Endometrium (tissue), 2 donors: ENCODE measurements at regions not wholly inside any gene's neighbourhood (a gene's known extent, or its start where the extent isn't known, plus 50 kb on each side); places are given as distances from the start of the nearest gene placed in this dataset.

ENCODE experiments used
- FAIRE-seq: peaks from 2 replicates; lab custom pipeline; 2012; peaks lifted over from hg19 to GRCh38; lab: Jason Lieb, UNC
- donor health status: control.
- donor health status: control.

DNA sequence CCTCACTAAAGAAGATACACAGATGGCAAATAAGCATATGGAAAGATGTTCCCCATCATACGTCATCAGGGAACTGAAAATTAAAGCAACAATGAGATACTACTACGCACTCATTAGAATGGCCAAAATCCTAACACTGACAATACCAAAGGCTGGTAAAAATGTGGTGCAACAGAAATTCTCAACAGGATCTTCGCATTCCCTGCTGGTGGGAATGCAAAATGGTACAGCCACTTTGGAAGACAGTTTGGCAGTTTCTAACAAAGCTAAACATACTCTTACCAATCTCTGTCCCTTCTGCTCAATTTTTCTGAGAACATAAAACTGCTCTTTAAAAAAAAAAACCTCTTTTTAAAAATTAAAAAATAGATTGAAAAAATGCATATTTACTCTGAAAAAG, 300.2 kb downstream of the FBXW7 start:
- no peak for FAIRE-seq

DNA sequence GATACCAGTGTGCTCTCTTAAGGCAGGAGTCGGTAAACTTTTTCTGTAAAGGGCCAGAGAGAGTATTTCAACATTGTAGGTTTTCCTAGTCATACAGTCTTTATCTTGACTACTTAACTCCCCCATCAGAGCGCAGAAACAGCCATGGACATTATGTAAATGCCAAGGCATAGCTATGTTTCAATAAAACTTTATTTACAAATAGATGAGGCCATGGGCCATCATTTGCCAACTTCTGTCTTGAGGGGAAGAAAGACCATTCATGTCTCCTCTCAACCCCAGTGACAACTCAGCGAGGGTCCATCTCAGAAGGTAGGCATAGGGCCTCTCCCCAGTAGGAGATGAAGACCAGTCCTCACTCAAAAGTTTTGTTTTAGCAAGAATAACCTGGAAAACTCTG, 301.3 kb downstream of the FBXW7 start:
- FAIRE-seq, result no peak

DNA sequence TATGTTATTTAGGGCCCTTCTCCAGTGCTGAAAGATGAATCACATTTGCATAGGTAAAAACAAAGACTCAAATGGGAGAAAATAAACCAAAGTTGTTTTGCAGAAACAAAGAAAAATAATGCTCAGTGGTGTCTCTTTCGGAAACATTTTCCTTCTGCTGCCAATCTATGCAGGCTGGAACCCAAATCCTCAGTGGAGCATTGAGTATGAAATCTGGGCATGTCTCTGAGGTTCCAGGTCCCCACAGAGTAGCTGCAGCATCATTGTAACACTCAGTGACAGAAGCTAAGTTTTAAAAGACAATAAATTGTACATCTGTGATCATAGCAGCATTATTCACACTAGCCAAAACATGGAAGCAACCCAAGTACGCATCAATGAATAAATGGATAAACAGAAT, 303.6 kb downstream of the FBXW7 start:
- no peak for FAIRE-seq

DNA sequence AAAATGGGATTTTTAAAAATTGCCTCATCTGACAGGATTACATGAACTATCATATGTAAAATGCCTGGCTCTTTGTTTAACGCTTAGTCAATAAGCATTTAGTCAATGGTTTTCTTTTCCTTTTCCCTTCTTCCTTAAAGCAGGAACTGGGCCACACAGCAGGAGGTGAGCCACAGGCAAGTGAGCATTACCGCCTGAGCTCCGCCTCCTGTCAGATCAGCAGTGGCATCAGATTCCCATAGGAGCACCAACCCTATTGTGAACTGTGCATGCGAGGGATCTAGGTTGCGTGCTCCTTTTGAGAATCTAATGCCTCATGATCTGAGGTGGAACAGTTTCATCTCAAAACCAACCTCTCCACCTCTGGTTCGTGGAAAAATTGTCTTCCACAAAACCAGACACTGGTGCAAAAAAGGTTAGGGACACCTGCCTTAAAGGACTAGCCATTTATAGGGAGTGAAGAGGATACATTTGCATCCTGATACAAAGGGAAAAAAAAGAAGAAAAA, 306.1 kb downstream of the FBXW7 start:
- FAIRE-seq, result no peak

DNA sequence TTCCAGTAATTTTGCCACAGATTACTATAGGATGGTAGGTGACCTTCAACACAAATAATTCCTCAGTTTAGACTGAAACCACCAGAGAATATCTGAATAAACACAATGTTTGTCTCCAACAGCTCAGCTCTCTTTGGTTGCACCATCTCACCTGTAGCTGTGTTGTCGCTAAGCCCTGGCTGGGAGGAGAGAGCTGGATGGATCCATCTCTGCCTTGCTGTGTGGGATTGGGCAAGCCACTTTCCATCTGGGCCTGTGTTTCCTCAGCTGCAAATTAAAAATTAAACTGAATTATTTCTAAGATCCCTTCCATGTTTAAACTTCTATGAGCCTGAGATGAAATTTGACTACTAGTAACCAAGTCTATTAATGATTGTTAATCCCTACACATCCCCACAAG, 310.2 kb downstream of the FBXW7 start:
- FAIRE-seq, result no peak

DNA sequence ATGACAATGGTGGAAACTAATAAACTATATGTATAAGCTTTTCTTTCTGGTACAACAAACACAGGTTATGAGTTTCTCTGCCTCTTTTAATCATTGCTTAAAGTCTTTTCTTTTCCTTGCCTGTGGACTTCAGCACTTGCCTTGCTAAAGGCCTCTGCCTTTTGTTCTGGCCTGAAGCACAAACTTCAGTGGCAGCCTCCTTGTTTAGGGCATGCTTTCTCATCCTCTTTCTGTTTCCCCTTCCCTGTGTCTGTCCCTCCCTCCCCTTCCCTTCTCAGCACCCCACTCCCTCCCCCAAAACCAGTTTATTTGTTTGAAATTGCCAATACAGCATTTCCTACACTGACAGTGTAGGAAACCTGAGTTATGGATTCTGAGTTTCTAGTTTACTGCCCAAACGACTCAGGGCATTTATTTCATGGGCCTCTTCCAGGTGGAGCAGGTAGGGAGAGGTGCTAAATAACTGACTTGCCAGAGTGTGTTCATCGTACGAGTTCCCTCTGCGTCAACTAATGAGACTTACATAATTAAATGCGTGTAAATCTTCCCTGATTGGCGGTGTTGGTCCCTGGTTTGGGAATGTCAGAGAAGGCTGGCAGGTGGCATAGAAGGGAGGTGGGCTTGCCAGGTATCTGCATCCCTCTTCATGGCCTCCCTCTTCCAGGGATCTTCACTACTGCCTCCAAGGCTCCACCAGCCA, 311.0 kb downstream of the FBXW7 start:
- FAIRE-seq, result no peak

DNA sequence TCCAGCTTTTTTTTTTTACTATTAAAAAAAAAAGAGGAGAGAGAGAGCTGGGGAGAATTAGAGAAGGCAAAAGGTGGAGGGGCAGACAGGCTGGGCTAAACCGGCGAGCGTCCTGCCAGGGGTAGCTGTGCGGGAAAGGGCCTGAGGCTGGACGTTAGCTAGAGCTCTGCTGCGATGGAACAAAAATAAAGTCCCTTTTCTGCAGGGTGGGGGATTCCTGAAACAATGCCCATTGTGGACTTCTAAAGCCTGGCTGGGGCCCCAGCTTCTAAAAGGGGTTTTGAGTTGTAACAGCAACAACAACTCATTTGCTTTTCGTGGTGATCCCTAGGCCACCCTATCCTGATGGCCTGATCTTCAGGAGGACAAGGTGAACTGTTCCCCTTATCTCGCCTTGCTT, 311.7 kb downstream of the FBXW7 start:
- no peak for FAIRE-seq

DNA sequence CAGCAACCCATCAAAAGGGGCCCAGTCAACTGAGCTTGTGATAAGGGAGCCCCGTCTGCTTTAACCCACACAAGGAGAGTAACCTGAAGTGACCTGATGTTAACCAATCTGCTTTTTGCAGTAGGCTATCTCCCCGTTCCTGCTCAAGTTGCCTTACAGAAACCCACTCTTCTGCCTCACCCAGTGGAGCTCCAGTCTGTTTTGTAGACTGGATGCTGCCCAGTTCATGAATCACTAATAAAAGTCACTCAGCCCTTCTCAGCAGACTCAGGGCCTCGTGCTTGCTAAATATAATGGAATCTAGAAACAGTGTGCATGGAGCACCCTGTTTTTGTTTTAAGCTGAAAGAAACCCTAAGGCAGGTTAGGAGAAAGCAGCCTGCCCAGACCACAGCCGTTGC, 312.3 kb downstream of the FBXW7 start:
- FAIRE-seq, result no peak

DNA sequence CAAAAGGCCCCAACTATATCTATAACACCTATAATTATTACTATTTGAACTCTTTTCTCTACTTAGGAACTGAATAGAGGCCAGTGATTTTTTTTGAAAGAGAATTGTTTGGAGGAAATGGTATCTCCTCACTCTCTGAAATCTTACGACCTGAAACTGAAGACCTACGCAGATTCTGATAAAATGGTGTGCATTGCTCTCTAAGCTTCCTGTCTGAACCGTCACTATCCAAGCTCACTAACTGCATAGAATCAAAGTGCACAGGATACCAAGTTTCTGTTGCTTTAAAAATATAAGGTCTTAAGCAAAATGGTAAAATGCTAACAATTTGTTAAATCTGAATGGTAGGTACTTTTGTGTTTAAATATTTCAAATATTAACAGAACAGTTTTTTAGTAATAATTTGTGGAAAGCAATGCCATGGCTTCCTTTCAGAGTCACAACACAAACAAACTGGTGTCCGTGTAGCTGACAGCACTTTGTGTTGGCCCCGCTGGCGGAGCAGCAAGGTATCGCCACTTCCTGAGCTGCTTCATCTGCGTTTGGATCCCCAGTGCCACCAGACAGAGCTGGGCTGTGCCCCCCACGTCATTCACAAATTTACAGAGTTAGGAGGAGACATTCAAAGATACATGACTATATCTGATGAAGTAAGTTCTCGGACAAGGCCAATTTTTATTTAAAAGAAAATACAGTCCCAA, 313.9 kb downstream of the FBXW7 start:
- FAIRE-seq, result no peak

DNA sequence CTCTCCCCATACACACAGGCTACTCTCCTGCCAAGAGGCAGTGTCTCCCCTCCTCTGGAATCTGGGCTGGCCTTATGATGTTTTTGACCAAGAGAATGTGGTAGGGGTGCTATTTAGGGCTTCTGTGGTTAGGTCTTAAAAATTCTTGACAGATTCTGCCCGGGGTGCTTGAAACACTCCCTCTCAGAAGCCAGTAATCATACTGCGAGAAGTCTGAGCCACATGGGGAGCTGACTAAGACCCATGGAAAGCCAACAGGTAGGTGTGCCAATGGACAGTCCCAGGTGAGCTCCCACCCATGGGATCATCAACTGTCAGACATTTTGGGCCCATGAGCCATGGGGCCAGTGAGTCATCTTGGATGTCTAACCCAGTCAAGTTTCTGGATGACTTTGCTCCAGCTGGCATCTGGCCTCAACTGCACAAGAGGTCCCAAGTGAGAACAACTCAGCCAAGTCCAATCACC, 315.7 kb downstream of the FBXW7 start:
- no peak for FAIRE-seq

DNA sequence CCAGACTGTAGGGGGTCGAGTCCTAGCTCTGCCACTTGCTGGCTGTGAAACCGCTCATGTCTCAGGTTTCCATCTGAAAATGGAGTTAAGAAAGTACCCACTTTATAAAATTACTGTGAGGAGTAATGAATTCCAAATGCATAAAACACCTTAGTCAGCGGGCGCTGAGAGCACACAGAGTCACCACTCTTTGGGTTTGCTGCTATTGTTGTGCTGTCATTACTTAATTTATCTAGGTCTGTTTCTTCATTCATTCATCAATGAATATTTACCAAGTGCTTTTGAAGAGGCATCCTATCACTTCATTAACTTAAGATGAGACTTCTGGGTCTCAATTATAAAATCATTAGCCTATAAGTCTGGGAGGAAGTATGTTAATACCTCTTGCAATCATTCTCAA, 317.3 kb downstream of the FBXW7 start:
- FAIRE-seq, result no peak

DNA sequence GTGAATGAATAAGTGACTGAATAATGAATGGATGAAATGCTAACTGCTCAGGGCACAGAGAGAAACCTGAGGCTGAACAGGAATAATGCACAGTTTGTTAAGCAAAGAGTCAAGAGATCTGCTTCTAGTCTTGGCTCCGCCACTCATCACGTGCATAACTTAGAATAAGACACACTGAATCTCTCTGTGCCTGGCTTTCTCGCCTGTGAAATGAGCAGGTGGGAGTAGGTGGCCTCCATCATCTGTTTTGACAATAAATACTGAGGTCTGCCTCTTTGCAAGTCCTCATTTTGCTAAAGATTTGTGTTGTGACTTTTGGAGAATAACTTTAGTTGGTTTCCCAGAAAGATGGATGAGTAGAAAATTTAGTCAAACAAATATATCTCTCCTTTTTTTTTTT, 318.0 kb downstream of the FBXW7 start:
- no peak for FAIRE-seq

DNA sequence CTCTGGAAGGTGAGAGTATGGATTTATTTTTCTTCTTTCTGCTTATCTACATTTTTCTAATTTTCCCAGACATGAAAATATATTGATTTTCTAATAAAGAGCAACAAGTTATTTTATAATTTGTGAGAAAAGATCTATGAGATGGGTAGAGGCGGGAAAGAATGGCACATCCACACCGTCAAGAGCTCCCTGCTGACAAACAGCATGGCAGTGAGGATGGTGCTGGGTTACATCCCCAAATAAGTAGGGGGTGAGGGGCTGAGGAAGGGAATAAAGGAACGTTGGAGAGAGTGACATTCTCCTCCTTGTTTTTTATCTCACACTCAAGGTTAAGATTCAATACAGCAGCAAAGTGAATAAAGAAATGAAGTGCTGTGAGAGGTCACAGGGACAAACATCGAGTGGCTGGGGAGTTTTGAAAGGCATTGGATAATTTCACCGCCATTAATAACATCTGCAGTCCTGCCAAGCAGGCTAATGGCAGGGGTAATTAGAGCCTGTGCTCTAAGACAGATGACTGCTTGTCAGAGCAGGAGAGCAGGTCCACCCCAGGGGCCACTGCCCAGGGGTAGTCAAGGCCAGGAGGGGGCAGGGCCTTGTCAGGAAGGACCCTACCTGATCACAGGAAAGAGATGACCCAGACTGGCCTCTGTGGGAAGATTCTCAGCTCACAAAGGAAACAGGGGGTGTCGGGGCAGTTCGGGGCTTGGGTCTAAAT, 323.8 kb downstream of the FBXW7 start:
- FAIRE-seq, result no peak

DNA sequence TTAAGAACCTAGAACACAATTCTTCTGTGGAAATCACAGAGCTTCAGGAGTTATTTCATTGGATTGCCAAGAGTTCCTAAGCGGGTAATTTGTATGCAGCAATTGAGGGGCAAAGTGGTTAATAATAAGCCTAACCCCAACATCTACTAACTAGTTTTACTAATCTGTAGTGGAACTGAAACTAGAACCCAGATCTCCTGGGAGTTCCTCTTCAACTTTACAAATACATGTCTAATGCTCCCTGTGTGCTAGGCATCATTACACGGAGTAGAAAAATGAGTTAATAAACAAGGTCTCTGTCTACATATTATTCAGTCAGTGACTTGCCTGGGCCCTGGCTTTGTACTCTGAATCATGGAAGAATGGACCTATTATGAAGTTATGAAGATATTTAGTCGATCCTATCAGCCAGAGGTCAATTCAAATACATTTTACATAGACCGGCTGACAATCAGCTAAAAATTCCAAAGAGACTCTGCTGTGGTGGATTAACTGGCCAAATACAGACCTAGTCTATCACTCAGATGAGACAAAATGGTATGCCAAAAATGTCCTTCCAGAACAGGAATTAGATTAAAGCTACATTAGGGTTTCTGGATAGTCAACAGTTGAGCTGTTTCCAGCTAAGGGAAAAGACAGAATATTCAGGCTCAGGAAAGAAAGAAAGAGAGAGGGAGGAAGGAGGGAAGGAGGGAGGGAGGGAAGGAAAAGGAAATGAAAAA, 326.0 kb downstream of the FBXW7 start:
- no peak for FAIRE-seq

DNA sequence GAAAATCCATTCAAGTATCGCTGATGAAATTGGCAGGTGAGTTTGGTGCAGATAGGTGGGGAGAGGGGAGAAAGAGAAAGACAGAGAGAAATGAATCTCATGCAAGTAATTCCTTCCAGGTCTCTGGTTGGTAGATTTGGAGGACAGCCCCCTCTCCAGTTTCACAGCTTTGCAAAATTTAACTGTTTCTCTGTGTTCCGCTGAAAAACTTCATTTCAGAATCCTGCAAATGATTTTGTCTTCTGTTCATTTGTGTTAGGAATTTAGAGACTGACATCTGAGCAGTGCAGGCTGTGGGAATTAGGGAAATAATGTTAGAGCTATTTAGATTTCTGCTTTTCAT, 328.5 kb downstream of the FBXW7 start:
- FAIRE-seq, result no peak

DNA sequence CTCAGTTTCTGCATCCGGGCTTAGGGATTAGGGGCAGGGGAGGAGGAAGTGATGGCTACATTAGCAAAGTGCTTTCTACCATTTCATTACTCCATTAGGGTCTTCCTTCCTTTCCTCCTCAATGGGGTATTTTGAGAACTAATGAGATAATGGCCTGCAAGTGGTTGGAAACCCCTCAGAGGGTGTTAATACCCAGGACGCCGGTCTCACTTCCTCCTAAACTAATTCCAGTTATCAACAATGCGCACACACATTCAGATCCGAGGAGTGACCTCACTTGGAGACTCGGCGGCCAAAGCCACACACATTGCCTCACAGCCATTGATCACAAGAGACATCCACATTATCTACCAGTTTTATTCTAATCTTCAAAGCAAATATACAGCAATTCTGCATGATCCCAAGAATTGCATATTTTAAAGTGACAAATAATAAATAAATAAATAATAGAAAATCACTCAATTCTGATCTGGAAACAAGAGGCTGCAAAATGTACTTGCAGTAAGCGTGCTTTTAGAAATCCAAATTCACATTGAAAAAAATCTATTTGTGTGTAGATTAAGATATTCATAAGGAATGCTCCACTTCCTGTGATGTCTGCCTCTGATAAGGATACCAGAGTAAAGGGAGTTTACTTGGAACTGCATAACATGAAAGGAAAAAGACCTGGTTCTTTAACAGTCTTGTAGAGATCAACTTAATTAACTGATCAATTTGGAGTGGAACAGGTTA, 329.1 kb downstream of the FBXW7 start:
- FAIRE-seq, result no peak

DNA sequence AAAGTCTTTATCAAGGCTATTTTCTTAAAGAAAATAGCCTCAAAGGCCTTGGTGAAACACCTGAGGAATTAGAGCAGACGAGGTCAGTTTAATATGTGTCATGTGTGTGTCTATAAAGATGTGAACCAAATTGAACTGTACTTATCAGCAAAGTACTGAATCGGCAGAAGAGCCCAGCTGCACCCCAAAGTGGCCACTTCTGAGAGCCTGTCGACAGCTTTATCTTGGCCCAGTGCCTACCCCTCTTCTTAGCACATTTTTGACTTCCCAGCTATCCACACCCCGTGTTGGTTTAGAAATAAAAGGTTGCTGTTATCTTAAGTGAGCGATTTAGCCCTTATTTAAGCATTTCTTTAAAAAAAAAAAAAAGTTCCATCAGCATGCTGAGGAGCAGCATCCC, 329.7 kb downstream of the FBXW7 start:
- FAIRE-seq, result no peak

DNA sequence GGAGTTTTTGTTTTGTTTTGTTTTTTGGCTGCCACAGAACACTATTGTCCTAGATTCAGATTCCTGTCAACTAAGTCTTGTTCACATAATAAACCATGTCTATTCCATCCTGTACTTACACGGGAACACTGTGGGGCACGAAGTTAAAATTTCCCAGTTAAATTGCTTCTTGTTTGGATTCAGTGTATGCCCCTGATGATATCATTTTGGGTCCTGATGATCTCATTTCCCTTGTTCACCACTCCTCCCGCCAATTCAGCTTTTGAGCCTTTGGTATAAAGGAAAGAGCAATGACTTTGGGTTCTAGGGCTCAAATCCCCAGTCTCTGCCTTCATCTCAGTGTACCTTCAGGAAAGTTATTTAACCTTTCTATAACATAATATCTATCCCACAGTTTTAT, 333.5 kb downstream of the FBXW7 start:
- no peak for FAIRE-seq

DNA sequence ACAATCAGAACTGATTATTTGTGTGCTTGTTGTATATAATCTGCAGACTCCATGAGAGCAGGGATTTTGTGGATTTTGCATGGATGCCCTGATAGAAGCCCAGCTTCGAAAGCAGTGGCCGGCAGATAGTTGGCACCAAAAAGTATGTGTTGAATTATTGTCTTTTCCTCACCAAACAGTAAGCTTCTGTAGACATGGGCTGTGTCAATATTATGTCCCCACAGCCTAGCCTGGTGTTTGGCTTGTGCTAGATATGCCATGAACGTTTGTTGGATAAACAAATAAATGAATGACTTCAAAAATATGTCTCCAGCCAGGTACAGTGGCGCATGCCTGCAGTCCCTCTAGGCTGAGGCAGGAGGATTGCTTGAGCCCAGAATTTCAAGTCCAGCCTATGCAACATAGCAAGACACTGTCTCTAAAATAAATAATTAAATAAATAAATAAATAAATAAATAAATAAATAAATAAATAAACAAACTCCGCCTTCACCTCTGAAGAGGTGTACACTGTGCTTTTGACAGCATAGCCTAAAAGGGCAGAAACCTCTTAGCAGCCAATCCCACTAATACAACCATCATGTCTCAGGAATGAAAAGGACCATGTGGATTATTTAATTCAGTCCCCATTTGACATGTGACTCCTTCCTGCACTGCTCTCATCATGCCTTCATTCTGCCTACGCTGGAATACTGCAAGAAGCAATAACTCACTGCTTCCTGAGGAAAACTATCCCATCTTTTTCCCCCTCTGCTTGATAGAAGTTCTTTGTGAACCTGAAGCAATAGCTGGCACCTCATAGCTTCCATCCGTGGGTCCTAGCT, 335.2 kb downstream of the FBXW7 start:
- no peak for FAIRE-seq

DNA sequence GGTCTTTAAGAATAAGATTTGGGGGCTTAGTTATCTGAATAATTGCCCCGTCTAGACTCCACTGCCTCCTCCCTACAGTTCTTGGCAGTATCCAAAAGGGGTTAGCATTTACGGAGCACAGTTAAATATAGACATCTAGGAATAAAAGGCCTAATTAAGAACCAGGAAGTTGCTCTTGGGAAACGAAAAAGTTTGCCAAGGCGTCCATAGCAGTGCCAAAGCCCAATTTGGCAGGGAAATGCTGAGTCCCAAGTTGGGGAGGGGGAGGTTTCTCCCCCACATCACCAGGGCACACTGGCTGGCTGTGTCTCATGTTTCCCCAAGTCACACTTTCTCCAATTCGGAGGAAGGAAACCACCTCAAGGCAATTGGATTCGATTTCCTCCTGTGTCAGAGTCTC, 338.7 kb downstream of the FBXW7 start:
- no peak for FAIRE-seq

DNA sequence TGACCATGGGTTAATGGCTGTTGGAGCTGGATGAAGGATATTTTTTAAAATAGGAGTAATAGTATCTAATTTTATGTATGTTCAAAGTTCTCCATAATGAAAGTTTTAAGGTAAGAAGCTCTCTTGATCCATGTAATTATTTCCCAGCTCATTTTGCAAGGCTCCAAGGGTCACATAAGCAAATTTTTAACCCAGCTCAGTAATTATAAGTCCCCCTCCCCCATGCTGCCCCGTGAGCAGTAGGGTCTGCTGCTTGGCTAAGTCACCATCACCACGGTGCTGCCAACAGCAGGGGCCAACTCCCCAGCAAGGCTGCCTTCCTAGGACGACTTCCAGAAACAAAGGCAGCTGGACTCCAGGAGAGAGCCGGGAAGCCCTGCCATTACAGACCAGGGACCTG, 340.0 kb downstream of the FBXW7 start:
- no peak for FAIRE-seq
